ENCODE measurements at regions not wholly inside any gene's neighbourhood (a gene's known extent, or its start where the extent isn't known, plus 50 kb on each side); places are given as distances from the start of the nearest gene placed in this dataset.
"Not testable (repeated sequence)": the region's sequence is repeated elsewhere in the genome, so short reads cannot be mapped to it uniquely, and the experiment has no call there.

GRCh38 chr13:22789916-22790315 lies 390.9 kb upstream of the SGCG start:
- H3K27me3 ChIP-seq (ENCODE audit: control insufficient read depth, insufficient read depth, low read length) = no peaks in the 10 kb centered on the region

GRCh38 chr13:22793598-22794134 lies 387.1 kb upstream of the SGCG start:
- Histone ChIP-seq H3K27me3 (ENCODE audit: control insufficient read depth, insufficient read depth, low read length) (no peaks in the 10 kb centered on the region), H3K4me3 (ENCODE audit: insufficient read depth, low read depth, low read length) (no peak overlapping the region), H3K36me3 (replicated peaks; ENCODE audit: control insufficient read depth, insufficient read depth, low read length) (no peaks in the 10 kb centered on the region)
- no peak for DNase-seq

More at GRCh38 chr13:22789916-22790315, 390.9 kb upstream of the SGCG start:
- no peaks in the 10 kb centered on the region for H3K36me3 ChIP-seq (replicated peaks; ENCODE audit: control insufficient read depth, insufficient read depth, low read length)
- no peak overlapping the region for H3K4me3 ChIP-seq (ENCODE audit: insufficient read depth, low read depth, low read length)
- DNase-seq = no peak

GRCh38 chr13:22800526-22801401 lies 380.0 kb upstream of the SGCG start:
- H3K36me3 ChIP-seq (replicated peaks; ENCODE audit: control insufficient read depth, insufficient read depth, low read length) = no peaks in the 10 kb centered on the region
- no peaks in the 10 kb centered on the region for H3K27me3 ChIP-seq (ENCODE audit: control insufficient read depth, insufficient read depth, low read length)
- DNase-seq = no peak
- no peak overlapping the region for H3K4me3 ChIP-seq (ENCODE audit: insufficient read depth, low read depth, low read length)

- no peaks in the 10 kb centered on the region for H3K27me3 ChIP-seq (ENCODE audit: control insufficient read depth, insufficient read depth, low read length)
- no peaks in the 10 kb centered on the region for H3K36me3 ChIP-seq (replicated peaks; ENCODE audit: control insufficient read depth, insufficient read depth, low read length)
- H3K4me3 ChIP-seq (ENCODE audit: insufficient read depth, low read depth, low read length) = no peak overlapping the region
- DNase-seq = no peak
These were observed 379.3 kb upstream of the SGCG start for GRCh38 chr13:22801402-22802003.

- Histone ChIP-seq H3K36me3 (replicated peaks; ENCODE audit: control insufficient read depth, insufficient read depth, low read length) (no peaks in the 10 kb centered on the region), H3K4me3 (ENCODE audit: insufficient read depth, low read depth, low read length) (no peak overlapping the region), H3K27me3 (ENCODE audit: control insufficient read depth, insufficient read depth, low read length) (no peaks in the 10 kb centered on the region)
- DNase-seq = no peak
These were observed 368.0 kb upstream of the SGCG start for GRCh38 chr13:22812793-22813192.

GRCh38 chr13:22813531-22814377 lies 367.0 kb upstream of the SGCG start:
- not testable (repeated sequence) for H3K36me3 ChIP-seq (replicated peaks; ENCODE audit: control insufficient read depth, insufficient read depth, low read length); DNase-seq; H3K27me3 ChIP-seq (ENCODE audit: control insufficient read depth, insufficient read depth, low read length); H3K4me3 ChIP-seq (ENCODE audit: insufficient read depth, low read depth, low read length)

- not testable (repeated sequence) for H3K36me3 ChIP-seq (replicated peaks; ENCODE audit: control insufficient read depth, insufficient read depth, low read length); DNase-seq; H3K27me3 ChIP-seq (ENCODE audit: control insufficient read depth, insufficient read depth, low read length); H3K4me3 ChIP-seq (ENCODE audit: insufficient read depth, low read depth, low read length)
These were observed 366.3 kb upstream of the SGCG start for GRCh38 chr13:22814433-22814832.

GRCh38 chr13:22821589-22821988 lies 359.2 kb upstream of the SGCG start:
- no peaks in the 10 kb centered on the region for H3K36me3 ChIP-seq (replicated peaks; ENCODE audit: control insufficient read depth, insufficient read depth, low read length)
- no peak overlapping the region for H3K4me3 ChIP-seq (ENCODE audit: insufficient read depth, low read depth, low read length)
- no peaks in the 10 kb centered on the region for H3K27me3 ChIP-seq (ENCODE audit: control insufficient read depth, insufficient read depth, low read length)
- DNase-seq = no peak

- Histone ChIP-seq H3K36me3 (replicated peaks; ENCODE audit: control insufficient read depth, insufficient read depth, low read length) (no peaks in the 10 kb centered on the region), H3K4me3 (ENCODE audit: insufficient read depth, low read depth, low read length) (no peak overlapping the region), H3K27me3 (ENCODE audit: control insufficient read depth, insufficient read depth, low read length) (no peaks in the 10 kb centered on the region)
- no peak for DNase-seq
These were observed 355.6 kb upstream of the SGCG start for GRCh38 chr13:22825186-22825585.

GRCh38 chr13:22828081-22828480 lies 352.7 kb upstream of the SGCG start:
- no peaks in the 10 kb centered on the region for H3K27me3 ChIP-seq (ENCODE audit: control insufficient read depth, insufficient read depth, low read length)
- no peak overlapping the region for H3K4me3 ChIP-seq (ENCODE audit: insufficient read depth, low read depth, low read length)
- H3K36me3 ChIP-seq (replicated peaks; ENCODE audit: control insufficient read depth, insufficient read depth, low read length) = no peaks in the 10 kb centered on the region
- DNase-seq = no peak

GRCh38 chr13:22836475-22836874 lies 344.3 kb upstream of the SGCG start:
- no peak for DNase-seq
- no peaks in the 10 kb centered on the region for H3K36me3 ChIP-seq (replicated peaks; ENCODE audit: control insufficient read depth, insufficient read depth, low read length)
- H3K4me3 ChIP-seq (ENCODE audit: insufficient read depth, low read depth, low read length) = no peak overlapping the region
- no peaks in the 10 kb centered on the region for H3K27me3 ChIP-seq (ENCODE audit: control insufficient read depth, insufficient read depth, low read length)

- DNase-seq = peak; percentile 16
- H3K4me3 ChIP-seq (ENCODE audit: insufficient read depth, low read depth, low read length) = no peak overlapping the region
- H3K36me3 ChIP-seq (replicated peaks; ENCODE audit: control insufficient read depth, insufficient read depth, low read length) = no peaks in the 10 kb centered on the region
- no peaks in the 10 kb centered on the region for H3K27me3 ChIP-seq (ENCODE audit: control insufficient read depth, insufficient read depth, low read length)
These were observed 342.7 kb upstream of the SGCG start for GRCh38 chr13:22837980-22838647.

- H3K36me3 ChIP-seq (replicated peaks; ENCODE audit: control insufficient read depth, insufficient read depth, low read length) = no peaks in the 10 kb centered on the region
- H3K27me3 ChIP-seq (ENCODE audit: control insufficient read depth, insufficient read depth, low read length) = no peaks in the 10 kb centered on the region
- no peak overlapping the region for H3K4me3 ChIP-seq (ENCODE audit: insufficient read depth, low read depth, low read length)
- DNase-seq = no peak
These were observed 340.9 kb upstream of the SGCG start for GRCh38 chr13:22839603-22840530.
